Body of pancreas (tissue), 4 donors: ENCODE measurements at regions not wholly inside any gene's neighbourhood (a gene's known extent, or its start where the extent isn't known, plus 50 kb on each side); places are given as distances from the start of the nearest gene placed in this dataset.

Experiments
- POLR2A ChIP-seq, 3 donors: fragments of 450-650 bp; IDR thresholded peaks; one replicate each; pipeline ENCODE4 v1.6.1; 2016; ENCODE audit warnings: antibody characterized with exemption in 3 of 3, mild to moderate bottlenecking in 2 of 3
- TF ChIP-seq, protein P1 (sequence below), 7 experiments: fragments of 450-650 bp in 4 of 7; fragments of 200-600 bp in 3 of 7; sonication (generic) in 3 of 7; IDR thresholded peaks; one replicate each; pipeline ENCODE4 v1.5.1; 2016 to 2019; ENCODE audit warnings: antibody characterized with exemption in 7 of 7

DNA sequence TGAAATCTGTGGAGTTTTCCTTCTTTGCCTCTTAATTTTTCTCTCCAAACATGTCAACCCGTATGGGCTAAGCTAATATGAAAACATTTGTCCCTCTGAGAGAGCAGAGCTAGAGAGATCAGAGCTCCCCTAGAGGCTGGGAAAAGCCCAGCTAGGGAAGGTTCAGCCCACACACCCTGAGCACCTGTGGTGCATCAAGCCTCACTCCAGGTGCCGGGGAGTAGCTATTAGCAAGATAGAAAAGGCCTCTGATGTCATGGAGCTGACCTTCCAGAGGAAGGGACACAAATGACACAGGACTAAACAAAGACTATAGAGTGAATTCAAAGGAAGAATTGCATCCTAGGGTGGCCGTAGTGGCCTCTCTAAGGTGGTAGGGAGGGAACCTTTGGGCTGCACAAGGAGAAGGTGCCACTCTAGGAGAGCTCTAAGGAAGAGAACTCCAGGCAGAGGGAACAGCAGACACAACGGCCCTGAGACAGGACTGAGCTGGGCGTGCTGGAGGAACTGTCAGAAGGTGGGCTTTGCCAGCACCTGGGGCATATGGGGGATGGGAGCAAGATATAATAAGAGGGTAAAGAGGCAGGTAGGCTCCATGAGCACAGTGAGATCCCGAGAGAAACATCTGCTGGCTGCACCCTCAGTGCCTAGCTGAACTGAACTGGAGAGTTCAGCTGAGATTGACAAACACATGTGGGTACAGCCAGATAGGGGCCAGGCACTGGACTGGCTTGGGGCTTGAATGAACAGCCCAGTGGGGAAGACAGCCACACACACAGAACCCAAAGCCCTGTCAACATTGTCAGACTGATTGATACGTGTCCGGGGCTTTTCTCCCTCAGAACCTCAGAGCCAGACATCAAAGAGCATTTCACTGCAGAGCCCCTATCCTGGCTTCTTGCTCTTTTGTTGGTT, 65.5 kb upstream of the DRD2 start:
- TF ChIP-seq, protein P1, sequence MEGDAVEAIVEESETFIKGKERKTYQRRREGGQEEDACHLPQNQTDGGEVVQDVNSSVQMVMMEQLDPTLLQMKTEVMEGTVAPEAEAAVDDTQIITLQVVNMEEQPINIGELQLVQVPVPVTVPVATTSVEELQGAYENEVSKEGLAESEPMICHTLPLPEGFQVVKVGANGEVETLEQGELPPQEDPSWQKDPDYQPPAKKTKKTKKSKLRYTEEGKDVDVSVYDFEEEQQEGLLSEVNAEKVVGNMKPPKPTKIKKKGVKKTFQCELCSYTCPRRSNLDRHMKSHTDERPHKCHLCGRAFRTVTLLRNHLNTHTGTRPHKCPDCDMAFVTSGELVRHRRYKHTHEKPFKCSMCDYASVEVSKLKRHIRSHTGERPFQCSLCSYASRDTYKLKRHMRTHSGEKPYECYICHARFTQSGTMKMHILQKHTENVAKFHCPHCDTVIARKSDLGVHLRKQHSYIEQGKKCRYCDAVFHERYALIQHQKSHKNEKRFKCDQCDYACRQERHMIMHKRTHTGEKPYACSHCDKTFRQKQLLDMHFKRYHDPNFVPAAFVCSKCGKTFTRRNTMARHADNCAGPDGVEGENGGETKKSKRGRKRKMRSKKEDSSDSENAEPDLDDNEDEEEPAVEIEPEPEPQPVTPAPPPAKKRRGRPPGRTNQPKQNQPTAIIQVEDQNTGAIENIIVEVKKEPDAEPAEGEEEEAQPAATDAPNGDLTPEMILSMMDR (IDR thresholded peaks at IDR 0.05): no peak
- TF ChIP-seq POLR2A (IDR thresholded peaks at IDR 0.05): no peak
